HEK293T (cell line): ENCODE measurements at regions not wholly inside any gene's neighbourhood (a gene's known extent, or its start where the extent isn't known, plus 50 kb on each side); places are given as distances from the start of the nearest gene placed in this dataset.

Source experiments
- BHLHE40 ChIP-seq: fragments of 450-650 bp; IDR thresholded peaks from 2 replicates; pipeline ENCODE4 v1.6.1; 2016; ENCODE audit warnings: mild to moderate bottlenecking, moderate library complexity, borderline replicate concordance
- CTBP1 ChIP-seq: fragments of 450-650 bp; IDR thresholded peaks from 2 replicates; pipeline ENCODE4 v1.6.1; 2016; ENCODE audit warnings: borderline replicate concordance
- FOXA1 ChIP-seq: fragments of 450-650 bp; IDR thresholded peaks from 2 replicates; pipeline ENCODE4 v1.6.1; 2016; ENCODE audit warnings: mild to moderate bottlenecking
- FOXK2 ChIP-seq: fragments of 450-650 bp; IDR thresholded peaks from 2 replicates; pipeline ENCODE4 v1.6.1; 2016; ENCODE audit warnings: mild to moderate bottlenecking
- FOXM1 ChIP-seq: fragments of 450-650 bp; IDR thresholded peaks from 2 replicates; pipeline ENCODE4 v1.6.1; 2017; ENCODE audit warnings: mild to moderate bottlenecking, borderline replicate concordance
- NFRKB ChIP-seq: fragments of 450-650 bp; IDR thresholded peaks from 2 replicates; pipeline ENCODE4 v1.6.1; 2016; ENCODE audit warnings: mild to moderate bottlenecking, moderate library complexity
- SP1 ChIP-seq: fragments of 450-650 bp; IDR thresholded peaks from 2 replicates; pipeline ENCODE4 v1.6.1; 2017
- SUZ12 ChIP-seq: fragments of 450-650 bp; IDR thresholded peaks from 2 replicates; pipeline ENCODE4 v1.6.1; 2016; ENCODE audit warnings: mild to moderate bottlenecking
- TARDBP ChIP-seq: fragments of 450-650 bp; IDR thresholded peaks from 2 replicates; pipeline ENCODE4 v1.6.1; 2016
- ZNF384 ChIP-seq: fragments of 450-650 bp; IDR thresholded peaks from 2 replicates; pipeline ENCODE4 v1.6.1; 2016

GRCh38 chr13:50238922-50239321 lies 223.7 kb downstream of the KCNRG start:
- TF ChIP-seq TARDBP (no peak), SUZ12 (no peak), BHLHE40 (no peak), NFRKB (no peak), FOXK2 (no peak), CTBP1 (no peak), ZNF384 (no peak), FOXM1 (no peak), FOXA1 (no peak), SP1 (no peak)
